ENCODE measurements at regions not wholly inside any gene's neighbourhood (a gene's known extent, or its start where the extent isn't known, plus 50 kb on each side); places are given as distances from the start of the nearest gene placed in this dataset.
"Not testable (repeated sequence)": the region's sequence is repeated elsewhere in the genome, so short reads cannot be mapped to it uniquely, and the experiment has no call there.

DNA sequence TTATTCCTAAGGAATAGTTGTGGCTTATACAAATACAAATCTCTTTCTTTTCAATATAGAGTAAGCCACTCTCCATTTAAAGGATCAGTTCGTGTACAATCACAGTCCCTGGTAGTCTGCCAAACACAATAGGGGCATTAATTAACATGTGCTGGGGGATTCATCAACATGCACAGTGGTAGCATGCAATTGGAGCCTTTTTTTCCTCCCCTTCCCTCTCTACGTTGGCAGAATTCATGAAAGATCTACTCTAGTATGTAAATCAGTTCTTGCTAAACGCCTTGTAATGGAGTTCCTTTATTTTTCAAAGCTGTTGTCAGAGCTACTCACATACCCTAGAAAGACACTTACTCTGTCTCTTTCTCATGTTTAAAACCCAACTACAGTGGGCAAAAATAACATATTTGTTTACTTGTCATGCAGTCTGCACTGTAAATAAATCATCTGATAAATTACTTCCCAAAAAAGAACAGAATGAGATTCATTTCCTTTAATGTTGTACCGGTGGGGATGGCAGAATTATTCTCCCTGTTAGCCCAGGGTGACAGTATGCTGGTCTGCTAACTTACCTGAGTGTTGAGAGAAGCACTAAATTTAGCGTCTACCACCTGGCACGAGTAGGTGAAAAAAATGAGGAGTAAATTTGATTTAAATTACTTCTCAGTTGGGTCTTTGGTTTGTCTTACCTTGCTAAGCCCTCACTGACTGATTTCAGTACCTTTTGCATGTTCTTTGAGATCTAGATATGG is 341.5 kb upstream of the CCNH start:
- no peak for DNase-seq
- Mint-ChIP-seq H3K4me1 (no peaks in the 10 kb centered on the region), H3K27ac (no peak overlapping the region), H3K27me3 (peaks cover 0 to 31% (median 0%) of the 10 kb centered on the region in 3 donors), H3K36me3 (no peaks in the 10 kb centered on the region), H3K4me3 (no peak overlapping the region), H3K9me3 (no peaks in the 10 kb centered on the region)
- no peak for ATAC-seq (ENCODE audit: low read depth in 2 of 2)

- peaks cover 0 to 24% (median 0%) of the 10 kb centered on the region in 3 donors for H3K27me3 Mint-ChIP-seq
- no peaks in the 10 kb centered on the region for H3K4me1 Mint-ChIP-seq
- H3K9me3 Mint-ChIP-seq = no peaks in the 10 kb centered on the region
- H3K4me3 Mint-ChIP-seq = no peak overlapping the region
- ATAC-seq (ENCODE audit: low read depth in 2 of 2) (no peak), DNase-seq (no peak)
- no peaks in the 10 kb centered on the region for H3K36me3 Mint-ChIP-seq
- H3K27ac Mint-ChIP-seq = no peak overlapping the region
Observed at GRCh38 chr5:87752362-87752761, 339.6 kb upstream of the CCNH start.

DNA sequence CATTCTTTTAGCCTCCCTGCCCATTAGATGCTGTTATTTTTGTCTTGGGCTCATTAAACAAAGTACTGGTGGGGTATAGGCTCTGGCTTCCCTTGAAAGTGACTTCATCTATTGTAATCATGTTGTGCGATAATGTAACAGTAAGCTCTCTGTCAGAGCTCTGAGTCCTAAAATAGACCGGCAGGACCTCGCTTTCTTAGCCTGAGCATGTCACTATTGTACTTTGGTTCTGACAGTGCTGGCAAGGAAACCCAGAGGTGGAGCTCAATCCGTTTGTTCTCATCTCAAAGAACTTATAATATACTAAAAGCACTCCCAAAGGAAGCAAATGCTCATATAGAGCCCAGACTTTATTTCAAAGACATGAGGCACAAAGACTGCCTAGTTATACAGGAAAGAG is 339.1 kb upstream of the CCNH start:
- H3K9me3 Mint-ChIP-seq = no peaks in the 10 kb centered on the region
- H3K27ac Mint-ChIP-seq = no peak overlapping the region
- H3K36me3 Mint-ChIP-seq = no peaks in the 10 kb centered on the region
- ATAC-seq (ENCODE audit: low read depth in 2 of 2) (no peak), DNase-seq (no peak)
- H3K4me1 Mint-ChIP-seq = no peaks in the 10 kb centered on the region
- H3K4me3 Mint-ChIP-seq = no peak overlapping the region
- H3K27me3 Mint-ChIP-seq = peaks cover 0 to 22% (median 0%) of the 10 kb centered on the region in 3 donors

DNA sequence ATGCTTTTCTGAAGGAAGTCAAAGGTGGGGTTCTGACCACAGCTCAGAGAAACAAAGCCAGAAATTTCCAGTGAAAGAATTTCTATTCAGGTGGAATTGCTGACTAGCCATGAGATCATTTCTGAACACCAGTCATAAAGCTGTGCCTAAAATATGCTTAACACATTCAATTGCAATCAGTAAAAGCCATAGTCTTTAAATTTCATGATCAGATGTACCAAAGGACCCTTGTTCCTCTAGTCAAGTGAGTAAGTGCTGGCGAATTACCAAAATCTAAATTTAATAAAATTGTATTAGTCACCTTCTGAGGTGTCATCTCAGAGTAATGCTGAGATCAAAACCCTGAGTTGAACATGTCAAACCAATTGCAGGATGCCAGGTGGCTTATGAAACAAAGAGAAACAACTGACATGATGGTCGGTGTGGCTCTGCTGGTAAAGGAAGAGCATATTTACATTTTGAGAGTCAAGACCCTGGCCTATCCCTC is 334.2 kb upstream of the CCNH start:
- ATAC-seq (ENCODE audit: low read depth in 2 of 2) = no peak
- DNase-seq = no peak
- Mint-ChIP-seq H3K36me3 (no peaks in the 10 kb centered on the region), H3K27me3 (peaks cover 0 to 18% (median 0%) of the 10 kb centered on the region in 3 donors), H3K27ac (no peak overlapping the region), H3K9me3 (peaks cover 0 to 5% (median 0%) of the 10 kb centered on the region in 7 donors), H3K4me1 (no peaks in the 10 kb centered on the region), H3K4me3 (no peak overlapping the region)

- no peak overlapping the region for H3K4me3 Mint-ChIP-seq
- H3K27me3 Mint-ChIP-seq = peaks cover 0 to 15% (median 0%) of the 10 kb centered on the region in 3 donors
- H3K27ac Mint-ChIP-seq = no peak overlapping the region
- H3K36me3 Mint-ChIP-seq = no peaks in the 10 kb centered on the region
- H3K9me3 Mint-ChIP-seq = peaks cover 0 to 5% (median 0%) of the 10 kb centered on the region in 7 donors
- ATAC-seq (ENCODE audit: low read depth in 2 of 2) (no peak), DNase-seq (no peak)
- no peaks in the 10 kb centered on the region for H3K4me1 Mint-ChIP-seq
Observed at GRCh38 chr5:87746341-87746740, 333.6 kb upstream of the CCNH start.

- Mint-ChIP-seq H3K27me3 (peaks cover 0 to 6% (median 0%) of the 10 kb centered on the region in 3 donors), H3K9me3 (peaks cover 0 to 5% (median 0%) of the 10 kb centered on the region in 7 donors), H3K4me3 (no peak overlapping the region), H3K27ac (peak overlapping the region in 1 of 6 donors; percentile 14), H3K36me3 (no peaks in the 10 kb centered on the region), H3K4me1 (no peaks in the 10 kb centered on the region)
- ATAC-seq (ENCODE audit: low read depth in 2 of 2) (no peak), DNase-seq (no peak)
Observed at GRCh38 chr5:87741881-87742280, 329.2 kb upstream of the CCNH start.

- Mint-ChIP-seq H3K36me3 (no peaks in the 10 kb centered on the region), H3K27ac (no peak overlapping the region), H3K4me3 (no peak overlapping the region), H3K9me3 (no peaks in the 10 kb centered on the region), H3K27me3 (peaks cover 4 to 8% (median 5%) of the 10 kb centered on the region in 3 donors), H3K4me1 (no peaks in the 10 kb centered on the region)
- ATAC-seq (ENCODE audit: low read depth in 2 of 2) (no peak), DNase-seq (no peak)
Observed at GRCh38 chr5:87735923-87736322, 323.2 kb upstream of the CCNH start.

DNA sequence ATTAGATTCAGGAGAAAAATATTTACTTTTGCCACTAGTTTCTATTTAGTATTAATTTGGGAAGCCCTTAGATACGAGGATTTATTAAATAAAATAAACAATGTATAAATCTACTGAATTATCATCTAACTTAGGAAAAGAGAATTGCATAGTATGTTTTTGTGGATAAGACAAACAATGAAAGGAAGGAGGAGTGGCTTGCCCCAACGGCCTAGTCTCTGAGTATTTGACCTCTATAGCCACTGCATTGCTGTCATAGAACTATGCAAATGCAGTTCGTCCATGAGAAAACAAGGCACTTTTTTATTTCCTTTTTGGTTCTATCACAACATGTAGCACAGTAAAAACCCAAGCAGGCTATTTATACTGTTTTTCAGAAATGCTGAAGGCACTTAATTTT is 321.2 kb upstream of the CCNH start:
- no peak for ATAC-seq (ENCODE audit: low read depth in 2 of 2)
- Mint-ChIP-seq H3K9me3 (peaks cover 0 to 1% (median 0%) of the 10 kb centered on the region in 7 donors), H3K27ac (no peak overlapping the region), H3K4me1 (no peaks in the 10 kb centered on the region), H3K4me3 (no peak overlapping the region), H3K27me3 (peaks cover 4 to 13% (median 5%) of the 10 kb centered on the region in 3 donors), H3K36me3 (no peaks in the 10 kb centered on the region)
- DNase-seq = no peak

DNA sequence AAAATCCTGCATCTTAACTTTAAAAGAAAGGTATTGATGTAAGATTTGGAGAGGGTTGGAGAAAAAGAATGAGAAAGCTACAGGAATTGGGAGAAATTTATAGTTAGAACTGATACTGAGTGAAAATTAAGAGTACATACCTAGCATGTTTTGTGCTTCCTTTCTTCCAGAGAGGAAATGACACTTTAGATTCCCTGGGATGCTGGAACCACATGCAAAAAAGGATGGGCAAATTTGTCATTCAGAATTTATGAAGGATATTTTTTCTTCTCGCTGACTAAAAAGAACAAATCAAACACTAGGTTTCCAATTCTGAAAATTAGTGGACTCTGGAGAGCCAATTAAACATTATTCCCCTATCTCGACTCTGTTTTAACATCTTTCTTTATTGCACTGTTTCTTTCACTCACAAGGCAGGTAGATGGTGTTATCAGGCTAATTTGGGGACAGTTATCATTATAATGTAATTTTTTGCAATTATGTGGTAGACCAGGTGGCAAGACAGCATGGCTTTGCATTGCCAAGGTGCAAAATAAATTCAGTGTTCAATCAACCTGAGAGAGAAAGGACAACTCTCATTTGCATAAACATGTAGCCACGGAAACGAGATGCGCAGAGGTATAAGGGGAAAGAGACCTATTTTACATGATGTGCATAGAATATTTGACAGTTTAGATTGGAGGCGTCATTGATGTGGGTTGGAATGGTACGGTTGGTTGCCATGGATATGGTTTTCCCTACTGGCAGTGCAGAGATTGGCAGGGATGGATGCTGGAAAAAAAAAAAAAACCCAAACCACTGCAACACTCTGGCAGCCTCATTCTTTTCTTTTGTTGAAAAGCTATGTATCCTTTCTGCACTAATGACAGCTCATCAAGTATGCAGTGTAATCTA is 320.4 kb upstream of the CCNH start:
- peaks cover 4 to 13% (median 5%) of the 10 kb centered on the region in 3 donors for H3K27me3 Mint-ChIP-seq
- peak overlapping the region in 1 of 6 donors; percentile 25 for H3K27ac Mint-ChIP-seq
- no peaks in the 10 kb centered on the region for H3K36me3 Mint-ChIP-seq
- DNase-seq (no peak), ATAC-seq (ENCODE audit: low read depth in 2 of 2) (no peak)
- no peak overlapping the region for H3K4me3 Mint-ChIP-seq
- peaks cover 0 to 1% (median 0%) of the 10 kb centered on the region in 7 donors for H3K9me3 Mint-ChIP-seq
- H3K4me1 Mint-ChIP-seq = no peaks in the 10 kb centered on the region

DNA sequence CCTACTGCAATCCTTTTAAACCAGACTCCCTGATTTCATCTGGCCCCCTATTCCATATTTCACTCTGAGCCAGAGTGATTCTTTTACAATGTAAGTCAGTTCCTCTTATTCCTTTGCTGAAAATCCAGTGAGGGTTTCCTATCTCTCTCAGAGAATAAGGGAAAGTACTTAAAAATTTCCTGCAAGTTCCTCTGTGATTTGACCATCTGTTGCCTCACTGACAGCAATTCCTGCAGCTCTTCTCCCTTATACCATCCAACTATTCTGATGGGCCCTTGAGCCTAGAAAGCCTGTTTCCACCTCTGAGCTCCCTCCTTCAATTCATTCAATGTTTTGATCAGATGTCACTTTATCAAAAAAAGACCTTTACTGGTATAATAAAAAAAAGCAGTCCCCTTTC is 317.1 kb upstream of the CCNH start:
- DNase-seq (no peak), ATAC-seq (ENCODE audit: low read depth in 2 of 2) (no peak)
- Mint-ChIP-seq H3K4me1 (no peaks in the 10 kb centered on the region), H3K27me3 (peaks cover 0 to 5% (median 0%) of the 10 kb centered on the region in 3 donors), H3K9me3 (peaks cover 0 to 1% (median 0%) of the 10 kb centered on the region in 7 donors), H3K36me3 (no peaks in the 10 kb centered on the region), H3K27ac (no peak overlapping the region), H3K4me3 (no peak overlapping the region)

- ATAC-seq (ENCODE audit: low read depth in 2 of 2) = no peak
- DNase-seq = no peak
- Mint-ChIP-seq H3K36me3 (no peaks in the 10 kb centered on the region), H3K4me3 (no peak overlapping the region), H3K4me1 (no peaks in the 10 kb centered on the region), H3K9me3 (peaks cover 0 to 18% (median 3%) of the 10 kb centered on the region in 7 donors), H3K27ac (no peak overlapping the region), H3K27me3 (peaks cover 0 to 4% (median 0%) of the 10 kb centered on the region in 3 donors)
Observed at GRCh38 chr5:87722286-87722685, 309.6 kb upstream of the CCNH start.

GRCh38 chr5:87718224-87718925 is 305.6 kb upstream of the CCNH start:
- H3K27me3 Mint-ChIP-seq; H3K4me1 Mint-ChIP-seq; H3K27ac Mint-ChIP-seq; H3K36me3 Mint-ChIP-seq; H3K4me3 Mint-ChIP-seq; ATAC-seq (ENCODE audit: low read depth in 2 of 2); DNase-seq: not testable (repeated sequence)
- peaks cover 2 to 33% (median 4%) of the 10 kb centered on the region in 7 donors for H3K9me3 Mint-ChIP-seq

DNA sequence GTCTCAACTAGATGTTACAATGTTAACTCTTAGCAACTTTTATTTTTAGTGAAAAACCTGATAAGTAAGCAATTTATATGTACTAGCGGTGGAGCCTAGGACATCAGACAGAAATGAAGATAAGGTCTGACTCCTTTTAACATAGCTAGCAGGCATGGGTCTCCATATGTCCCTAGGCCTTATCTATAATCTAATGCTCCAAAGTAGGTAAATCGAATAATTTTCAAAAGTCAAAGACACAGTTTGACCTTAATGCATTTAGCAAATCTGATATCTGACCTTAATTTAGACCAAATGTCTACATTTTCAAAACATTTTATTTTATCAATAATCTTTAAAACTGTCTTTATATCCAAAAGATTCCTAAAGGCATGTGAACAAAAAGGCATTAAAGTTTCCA is 305.0 kb upstream of the CCNH start:
- DNase-seq (no peak), ATAC-seq (ENCODE audit: low read depth in 2 of 2) (no peak)
- no peak overlapping the region for H3K4me3 Mint-ChIP-seq
- peak overlapping the region in 1 of 6 donors; percentile 34 for H3K27ac Mint-ChIP-seq
- H3K36me3 Mint-ChIP-seq = no peaks in the 10 kb centered on the region
- peaks cover 2 to 33% (median 4%) of the 10 kb centered on the region in 7 donors for H3K9me3 Mint-ChIP-seq
- peaks cover 2 to 8% (median 6%) of the 10 kb centered on the region in 3 donors for H3K27me3 Mint-ChIP-seq
- H3K4me1 Mint-ChIP-seq = no peaks in the 10 kb centered on the region
